Liver (tissue), 3 donors: ENCODE measurements at regions not wholly inside any gene's neighbourhood (a gene's known extent, or its start where the extent isn't known, plus 50 kb on each side); places are given as distances from the start of the nearest gene placed in this dataset.

Source experiments
- GABPA ChIP-seq, 2 donors: IDR thresholded peaks in 1 of 2; conservative IDR thresholded peaks in 1 of 2; 2 replicates each; pipeline ENCODE4 v1.6.1; 2016; ENCODE audit warnings: antibody characterized with exemption in 2 of 2, mild to moderate bottlenecking in 1 of 2, moderate library complexity in 1 of 2
- HNF4G ChIP-seq: IDR thresholded peaks from 2 replicates; pipeline ENCODE4 v1.6.1; 2016; ENCODE audit warnings: antibody characterized with exemption
- JUND ChIP-seq, 2 donors: IDR thresholded peaks; 2 replicates each; pipeline ENCODE4 v1.6.1; 2016; ENCODE audit warnings: antibody characterized with exemption in 2 of 2
- RAD21 ChIP-seq, 2 donors: IDR thresholded peaks; 2 replicates each; pipeline ENCODE4 v1.6.1; 2016; ENCODE audit warnings: antibody characterized with exemption in 2 of 2, mild to moderate bottlenecking in 2 of 2
- RXRA ChIP-seq, 2 donors: IDR thresholded peaks; 2 replicates each; pipeline ENCODE4 v1.6.1; 2017 to 2018; ENCODE audit warnings: antibody characterized with exemption in 2 of 2, mild to moderate bottlenecking in 1 of 2
- SP1 ChIP-seq: IDR thresholded peaks from 2 replicates; pipeline ENCODE4 v1.6.1; 2018; ENCODE audit warnings: antibody characterized with exemption, mild to moderate bottlenecking
- TAF1 ChIP-seq: conservative IDR thresholded peaks from 2 replicates; pipeline ENCODE4 v1.6.1; 2016; ENCODE audit warnings: antibody characterized with exemption, mild to moderate bottlenecking
- YY1 ChIP-seq: IDR thresholded peaks from 2 replicates; pipeline ENCODE4 v1.6.1; 2016; ENCODE audit warnings: antibody characterized with exemption, mild to moderate bottlenecking
- TF ChIP-seq, protein P1 (sequence below): fragments of 150-350 bp; IDR thresholded peaks from 2 replicates; pipeline ENCODE4 v1.5.1; 2017; ENCODE audit warnings: improper control_type of control experiment, low read depth, low read length; ENCODE audit not compliant: missing input control
- TF ChIP-seq, protein P2 (sequence below): IDR thresholded peaks from 2 replicates; pipeline ENCODE4 v1.6.1; 2016; ENCODE audit warnings: antibody characterized with exemption
- TF ChIP-seq, protein P3 (sequence below): IDR thresholded peaks from 2 replicates; pipeline ENCODE4 v1.6.1; 2016; ENCODE audit warnings: antibody characterized with exemption
- TF ChIP-seq, protein P4 (sequence below): IDR thresholded peaks from 2 replicates; pipeline ENCODE4 v1.6.1; 2016; ENCODE audit warnings: antibody characterized with exemption
- TF ChIP-seq, protein P5 (sequence below): IDR thresholded peaks from 2 replicates; pipeline ENCODE4 v1.6.1; 2016; ENCODE audit warnings: antibody characterized with exemption, mild to moderate bottlenecking
- donor health status: healthy.
- donor health status: healthy.

DNA sequence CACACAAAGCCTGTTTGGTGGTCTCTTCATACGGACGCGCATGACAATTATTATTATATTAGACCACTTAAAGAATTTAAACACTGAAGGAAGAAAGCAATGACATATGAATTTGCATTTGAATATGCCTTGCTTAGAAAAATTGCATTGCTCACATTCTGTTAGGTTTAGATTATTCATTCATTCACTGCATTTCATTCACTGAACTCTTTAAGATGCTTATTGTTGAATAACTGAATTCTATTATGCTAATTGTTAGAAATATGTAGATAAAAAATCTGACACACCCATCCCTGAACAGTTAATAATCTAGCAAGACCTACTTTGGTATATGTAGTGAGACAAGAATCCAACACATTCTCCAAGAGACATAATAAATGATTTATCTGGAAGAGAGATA lies 94.4 kb upstream of the PEX5L start:
- TF ChIP-seq, protein P1, sequence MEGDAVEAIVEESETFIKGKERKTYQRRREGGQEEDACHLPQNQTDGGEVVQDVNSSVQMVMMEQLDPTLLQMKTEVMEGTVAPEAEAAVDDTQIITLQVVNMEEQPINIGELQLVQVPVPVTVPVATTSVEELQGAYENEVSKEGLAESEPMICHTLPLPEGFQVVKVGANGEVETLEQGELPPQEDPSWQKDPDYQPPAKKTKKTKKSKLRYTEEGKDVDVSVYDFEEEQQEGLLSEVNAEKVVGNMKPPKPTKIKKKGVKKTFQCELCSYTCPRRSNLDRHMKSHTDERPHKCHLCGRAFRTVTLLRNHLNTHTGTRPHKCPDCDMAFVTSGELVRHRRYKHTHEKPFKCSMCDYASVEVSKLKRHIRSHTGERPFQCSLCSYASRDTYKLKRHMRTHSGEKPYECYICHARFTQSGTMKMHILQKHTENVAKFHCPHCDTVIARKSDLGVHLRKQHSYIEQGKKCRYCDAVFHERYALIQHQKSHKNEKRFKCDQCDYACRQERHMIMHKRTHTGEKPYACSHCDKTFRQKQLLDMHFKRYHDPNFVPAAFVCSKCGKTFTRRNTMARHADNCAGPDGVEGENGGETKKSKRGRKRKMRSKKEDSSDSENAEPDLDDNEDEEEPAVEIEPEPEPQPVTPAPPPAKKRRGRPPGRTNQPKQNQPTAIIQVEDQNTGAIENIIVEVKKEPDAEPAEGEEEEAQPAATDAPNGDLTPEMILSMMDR = no peak
- TF ChIP-seq, protein P2, sequence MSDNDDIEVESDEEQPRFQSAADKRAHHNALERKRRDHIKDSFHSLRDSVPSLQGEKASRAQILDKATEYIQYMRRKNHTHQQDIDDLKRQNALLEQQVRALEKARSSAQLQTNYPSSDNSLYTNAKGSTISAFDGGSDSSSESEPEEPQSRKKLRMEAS = no peak
- TF ChIP-seq YY1 = no peak
- TF ChIP-seq, protein P3, sequence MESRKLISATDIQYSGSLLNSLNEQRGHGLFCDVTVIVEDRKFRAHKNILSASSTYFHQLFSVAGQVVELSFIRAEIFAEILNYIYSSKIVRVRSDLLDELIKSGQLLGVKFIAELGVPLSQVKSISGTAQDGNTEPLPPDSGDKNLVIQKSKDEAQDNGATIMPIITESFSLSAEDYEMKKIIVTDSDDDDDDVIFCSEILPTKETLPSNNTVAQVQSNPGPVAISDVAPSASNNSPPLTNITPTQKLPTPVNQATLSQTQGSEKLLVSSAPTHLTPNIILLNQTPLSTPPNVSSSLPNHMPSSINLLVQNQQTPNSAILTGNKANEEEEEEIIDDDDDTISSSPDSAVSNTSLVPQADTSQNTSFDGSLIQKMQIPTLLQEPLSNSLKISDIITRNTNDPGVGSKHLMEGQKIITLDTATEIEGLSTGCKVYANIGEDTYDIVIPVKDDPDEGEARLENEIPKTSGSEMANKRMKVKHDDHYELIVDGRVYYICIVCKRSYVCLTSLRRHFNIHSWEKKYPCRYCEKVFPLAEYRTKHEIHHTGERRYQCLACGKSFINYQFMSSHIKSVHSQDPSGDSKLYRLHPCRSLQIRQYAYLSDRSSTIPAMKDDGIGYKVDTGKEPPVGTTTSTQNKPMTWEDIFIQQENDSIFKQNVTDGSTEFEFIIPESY = no peak
- no peak for TF ChIP-seq RXRA (IDR thresholded peaks at IDR 0.05)
- TF ChIP-seq JUND (IDR thresholded peaks at IDR 0.05) = no peak
- no peak for TF ChIP-seq RAD21 (IDR thresholded peaks at IDR 0.05)
- TF ChIP-seq, protein P4, sequence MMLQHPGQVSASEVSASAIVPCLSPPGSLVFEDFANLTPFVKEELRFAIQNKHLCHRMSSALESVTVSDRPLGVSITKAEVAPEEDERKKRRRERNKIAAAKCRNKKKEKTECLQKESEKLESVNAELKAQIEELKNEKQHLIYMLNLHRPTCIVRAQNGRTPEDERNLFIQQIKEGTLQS = no peak
- no peak for TF ChIP-seq TAF1
- TF ChIP-seq GABPA (IDR thresholded peaks at IDR 0.05 in 1 of 2, conservative IDR thresholded peaks at IDR 0.05 in 1 of 2) = no peak
- TF ChIP-seq, protein P5, sequence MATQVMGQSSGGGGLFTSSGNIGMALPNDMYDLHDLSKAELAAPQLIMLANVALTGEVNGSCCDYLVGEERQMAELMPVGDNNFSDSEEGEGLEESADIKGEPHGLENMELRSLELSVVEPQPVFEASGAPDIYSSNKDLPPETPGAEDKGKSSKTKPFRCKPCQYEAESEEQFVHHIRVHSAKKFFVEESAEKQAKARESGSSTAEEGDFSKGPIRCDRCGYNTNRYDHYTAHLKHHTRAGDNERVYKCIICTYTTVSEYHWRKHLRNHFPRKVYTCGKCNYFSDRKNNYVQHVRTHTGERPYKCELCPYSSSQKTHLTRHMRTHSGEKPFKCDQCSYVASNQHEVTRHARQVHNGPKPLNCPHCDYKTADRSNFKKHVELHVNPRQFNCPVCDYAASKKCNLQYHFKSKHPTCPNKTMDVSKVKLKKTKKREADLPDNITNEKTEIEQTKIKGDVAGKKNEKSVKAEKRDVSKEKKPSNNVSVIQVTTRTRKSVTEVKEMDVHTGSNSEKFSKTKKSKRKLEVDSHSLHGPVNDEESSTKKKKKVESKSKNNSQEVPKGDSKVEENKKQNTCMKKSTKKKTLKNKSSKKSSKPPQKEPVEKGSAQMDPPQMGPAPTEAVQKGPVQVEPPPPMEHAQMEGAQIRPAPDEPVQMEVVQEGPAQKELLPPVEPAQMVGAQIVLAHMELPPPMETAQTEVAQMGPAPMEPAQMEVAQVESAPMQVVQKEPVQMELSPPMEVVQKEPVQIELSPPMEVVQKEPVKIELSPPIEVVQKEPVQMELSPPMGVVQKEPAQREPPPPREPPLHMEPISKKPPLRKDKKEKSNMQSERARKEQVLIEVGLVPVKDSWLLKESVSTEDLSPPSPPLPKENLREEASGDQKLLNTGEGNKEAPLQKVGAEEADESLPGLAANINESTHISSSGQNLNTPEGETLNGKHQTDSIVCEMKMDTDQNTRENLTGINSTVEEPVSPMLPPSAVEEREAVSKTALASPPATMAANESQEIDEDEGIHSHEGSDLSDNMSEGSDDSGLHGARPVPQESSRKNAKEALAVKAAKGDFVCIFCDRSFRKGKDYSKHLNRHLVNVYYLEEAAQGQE = no peak
- TF ChIP-seq SP1 = no peak
- TF ChIP-seq HNF4G = no peak
